Chondrocyte (in vitro differentiated cells): ENCODE measurements at regions not wholly inside any gene's neighbourhood (a gene's known extent, or its start where the extent isn't known, plus 50 kb on each side); places are given as distances from the start of the nearest gene placed in this dataset.

Experiments used
- DNase-seq: peaks from one replicate; pipeline ENCODE4 v3.0.0; 2021; ENCODE audit warnings: mixed read lengths, low spot score
- H3K27ac Mint-ChIP-seq: one replicate; pipeline ENCODE4 v1.8.0; 2021; ENCODE audit warnings: mild to moderate bottlenecking, moderate library complexity, mixed read lengths; ENCODE audit not compliant: unreplicated experiment
- H3K27me3 Mint-ChIP-seq: 2 replicates; pipeline ENCODE4 v1.8.0; 2021; ENCODE audit warnings: low read depth, mixed read lengths
- H3K36me3 Mint-ChIP-seq: 2 replicates; pipeline ENCODE4 v1.8.0; 2021; ENCODE audit warnings: low read depth, mixed read lengths
- H3K4me1 Mint-ChIP-seq: 2 replicates; pipeline ENCODE4 v1.8.0; 2021; ENCODE audit warnings: low read depth, mild to moderate bottlenecking, mixed read lengths
- H3K4me3 Mint-ChIP-seq: one replicate; pipeline ENCODE4 v1.8.0; 2021; ENCODE audit warnings: mild to moderate bottlenecking, moderate library complexity, mixed read lengths; ENCODE audit not compliant: unreplicated experiment
- H3K9me3 Mint-ChIP-seq: 2 replicates; pipeline ENCODE4 v1.8.0; 2021; ENCODE audit warnings: low read depth, mixed read lengths
- CTCF ChIP-seq: fragments of 200-600 bp; sonication (generic); IDR thresholded peaks from 2 replicates; pipeline ENCODE4 v1.5.0; 2021; ENCODE audit warnings: antibody characterized with exemption, mild to moderate bottlenecking, moderate library complexity

- Mint-ChIP-seq H3K4me1 (no peaks in the 10 kb centered on the region), H3K4me3 (no peak overlapping the region), H3K27me3 (peaks cover 41% of the 10 kb centered on the region), H3K27ac (no peak overlapping the region), H3K9me3 (no peaks in the 10 kb centered on the region), H3K36me3 (no peaks in the 10 kb centered on the region)
- no peak for DNase-seq
- TF ChIP-seq CTCF: no peak
Observed at GRCh38 chr5:135131801-135132680, 98.0 kb upstream of the PITX1 start.

- H3K27me3 Mint-ChIP-seq: peaks cover 44% of the 10 kb centered on the region
Observed at GRCh38 chr5:135130261-135131215, 96.5 kb upstream of the PITX1 start.

DNA sequence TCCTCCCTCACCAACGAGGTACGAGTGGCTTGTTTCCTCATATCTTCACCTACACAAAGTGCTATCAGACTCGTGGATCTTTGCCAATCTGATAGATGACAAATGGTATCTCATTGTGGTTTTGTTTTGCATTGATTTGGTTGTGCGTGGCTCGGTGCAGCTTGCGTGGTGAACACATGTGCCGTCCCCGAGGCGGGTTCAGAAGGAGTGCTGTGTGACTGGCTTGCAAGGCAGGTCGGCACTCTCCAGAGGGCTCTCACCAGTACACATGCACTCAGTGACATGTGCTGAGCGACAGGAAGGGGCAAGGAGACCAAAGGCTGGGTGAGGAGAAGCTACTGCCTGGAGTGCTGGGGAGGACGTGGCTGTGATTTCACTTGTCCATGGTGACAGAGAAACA, 95.3 kb upstream of the PITX1 start:
- no peak for DNase-seq
- no peak overlapping the region for H3K27ac Mint-ChIP-seq
- H3K4me1 Mint-ChIP-seq: no peaks in the 10 kb centered on the region
- no peak for TF ChIP-seq CTCF
- peaks cover 44% of the 10 kb centered on the region for H3K27me3 Mint-ChIP-seq
- no peak overlapping the region for H3K4me3 Mint-ChIP-seq
- no peaks in the 10 kb centered on the region for H3K36me3 Mint-ChIP-seq
- H3K9me3 Mint-ChIP-seq: no peaks in the 10 kb centered on the region

More at GRCh38 chr5:135130261-135131215, 96.5 kb upstream of the PITX1 start:
- no peak for DNase-seq
- Mint-ChIP-seq H3K36me3 (no peaks in the 10 kb centered on the region), H3K27ac (no peak overlapping the region), H3K9me3 (no peaks in the 10 kb centered on the region), H3K4me3 (no peak overlapping the region), H3K4me1 (no peaks in the 10 kb centered on the region)
- no peak for TF ChIP-seq CTCF

DNA sequence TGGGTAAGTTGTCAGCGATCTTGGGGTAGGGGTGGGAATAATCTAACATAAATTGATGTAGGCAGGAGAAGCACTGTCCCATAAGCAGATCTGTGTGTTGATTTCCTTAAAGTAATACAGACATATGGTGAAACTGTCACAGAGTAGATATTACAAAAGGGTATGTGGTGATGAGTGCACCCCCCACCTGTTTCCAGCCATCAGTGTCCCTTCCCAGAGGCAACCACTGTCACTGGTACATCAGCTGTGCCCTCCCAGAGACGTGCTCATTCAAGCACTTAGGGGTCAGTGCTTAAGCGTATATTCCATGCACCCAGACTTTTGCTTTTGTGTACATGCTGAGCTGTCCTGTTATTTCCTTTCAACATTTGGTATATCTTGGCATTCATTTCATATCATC, 94.3 kb upstream of the PITX1 start:
- no peak for DNase-seq
- H3K9me3 Mint-ChIP-seq: no peaks in the 10 kb centered on the region
- no peak for TF ChIP-seq CTCF
- no peaks in the 10 kb centered on the region for H3K4me1 Mint-ChIP-seq
- H3K27me3 Mint-ChIP-seq: peaks cover 47% of the 10 kb centered on the region
- H3K36me3 Mint-ChIP-seq: no peaks in the 10 kb centered on the region
- H3K27ac Mint-ChIP-seq: no peak overlapping the region
- H3K4me3 Mint-ChIP-seq: no peak overlapping the region
